Stimulated activated CD4-positive, alpha-beta T cell treated with anti-CD3 and anti-CD28 coated beads, Interleukin-12 subunit alpha, Interleukin-12 subunit beta, amount 100 ng/mL, for 48 hours (primary cell): ENCODE measurements at regions not wholly inside any gene's neighbourhood (a gene's known extent, or its start where the extent isn't known, plus 50 kb on each side); places are given as distances from the start of the nearest gene placed in this dataset.

Experiments used
- DNase-seq, 3 donors: peaks; one replicate each; pipeline ENCODE4 v3.0.0-alpha.2; 2020; ENCODE audit warnings: low read depth in 2 of 3, low spot score in 1 of 3

DNA sequence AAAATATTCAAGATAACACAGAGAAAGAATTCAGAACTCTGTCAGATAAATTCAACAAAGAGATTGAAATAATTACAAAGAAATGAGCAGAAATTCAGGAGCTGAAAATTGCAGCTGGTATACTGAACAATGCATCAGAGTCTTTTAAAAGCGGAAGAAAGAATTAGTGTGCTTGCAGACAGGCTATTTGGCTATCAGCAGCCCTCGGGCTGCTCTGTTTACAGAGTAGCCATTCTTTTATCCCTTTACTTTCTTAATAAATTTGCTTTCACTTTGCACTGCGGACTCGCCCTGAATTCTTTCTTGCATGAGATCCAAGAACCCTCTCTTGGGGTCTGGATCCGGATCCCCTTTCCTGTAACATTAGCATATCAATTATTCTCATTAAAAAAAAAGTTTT lies 1040.0 kb downstream of the SORCS3 start:
- DNase-seq, result no peak

GRCh38 chr10:105679781-105680180 lies 1038.7 kb downstream of the SORCS3 start:
- no peak for DNase-seq

- no peak for DNase-seq
Measured at GRCh38 chr10:105675333-105675732, 1034.2 kb downstream of the SORCS3 start.

DNA sequence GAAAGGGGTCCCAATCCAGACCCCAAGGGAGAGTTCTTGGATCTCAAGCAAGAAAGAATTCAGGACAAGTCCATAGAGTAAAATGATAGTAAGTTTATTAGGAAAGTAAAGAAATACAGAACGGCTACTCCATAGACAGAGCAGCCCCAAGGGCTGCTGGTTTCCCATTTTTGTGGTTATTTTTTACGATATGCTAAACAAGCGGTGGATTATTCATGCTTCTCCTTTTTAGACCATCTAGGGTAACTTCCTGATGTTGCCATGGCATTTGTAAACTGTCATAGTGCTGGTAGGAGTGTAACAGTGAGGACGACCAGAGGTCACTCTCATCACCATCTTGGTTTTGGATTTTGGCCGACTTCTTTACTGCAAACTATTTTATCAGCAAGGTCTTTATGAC lies 1033.4 kb downstream of the SORCS3 start:
- DNase-seq, result no peak

DNA sequence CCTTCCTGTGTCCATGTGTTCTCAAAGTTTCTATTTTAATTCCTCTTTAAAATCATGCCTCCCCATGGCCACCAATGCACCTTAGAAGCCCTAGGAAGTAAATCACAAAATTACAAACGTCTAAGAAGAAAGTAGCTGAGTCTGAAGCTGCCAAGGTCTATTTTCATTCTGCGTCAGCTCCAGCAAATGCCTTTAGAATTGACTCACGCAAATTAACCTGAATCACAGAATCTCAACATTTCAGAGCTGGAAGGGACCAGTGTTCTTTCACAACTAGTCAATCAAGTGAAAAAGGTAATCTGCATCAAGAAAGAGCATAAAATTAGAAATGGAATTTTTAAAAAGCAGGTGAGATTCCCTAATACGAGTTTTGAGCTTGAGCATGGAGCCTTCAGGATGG lies 1017.6 kb downstream of the SORCS3 start:
- DNase-seq, result no peak

DNA sequence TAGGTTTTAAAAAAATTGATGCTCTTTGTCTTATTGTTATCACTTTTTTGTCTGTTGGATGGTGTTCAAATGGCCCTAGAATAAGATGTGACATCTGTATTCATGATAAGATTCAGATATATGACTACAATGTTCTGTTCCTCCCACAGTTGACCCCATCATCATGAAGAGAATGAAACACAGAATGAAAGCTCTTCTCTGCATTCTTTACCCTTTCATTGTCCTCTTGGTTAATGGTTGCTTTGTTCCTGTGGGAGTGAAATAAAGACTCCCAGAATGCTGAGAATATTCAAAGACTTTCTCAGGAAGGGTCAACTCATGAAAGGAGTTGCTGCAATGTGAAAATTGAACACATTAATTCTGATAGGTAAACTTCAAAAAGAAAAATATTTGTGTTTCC lies 1015.8 kb downstream of the SORCS3 start:
- DNase-seq, result no peak

GRCh38 chr10:105650306-105650705 lies 1009.2 kb downstream of the SORCS3 start:
- DNase-seq, result no peak

DNA sequence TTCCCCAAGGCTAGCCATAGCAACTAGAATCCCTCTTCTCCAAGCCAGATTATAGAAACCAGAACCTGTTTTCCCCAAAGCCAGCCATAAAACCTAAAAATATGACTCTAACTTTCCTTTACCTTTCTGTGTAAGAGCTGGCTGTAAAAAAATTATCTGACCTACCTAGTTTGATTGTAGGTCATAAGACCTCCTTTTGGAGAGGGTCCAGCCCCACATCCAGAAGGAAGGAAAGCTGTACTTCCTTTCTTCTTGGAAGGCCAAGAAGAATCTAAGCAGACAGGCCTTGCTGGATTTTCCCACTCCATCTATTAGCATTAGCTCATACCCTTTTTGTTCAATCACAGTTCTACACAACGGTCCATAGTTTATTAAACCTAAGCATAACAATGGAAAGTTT lies 1006.3 kb downstream of the SORCS3 start:
- no peak for DNase-seq

- DNase-seq, result no peak
Measured at GRCh38 chr10:105644978-105645377, 1003.9 kb downstream of the SORCS3 start.

DNA sequence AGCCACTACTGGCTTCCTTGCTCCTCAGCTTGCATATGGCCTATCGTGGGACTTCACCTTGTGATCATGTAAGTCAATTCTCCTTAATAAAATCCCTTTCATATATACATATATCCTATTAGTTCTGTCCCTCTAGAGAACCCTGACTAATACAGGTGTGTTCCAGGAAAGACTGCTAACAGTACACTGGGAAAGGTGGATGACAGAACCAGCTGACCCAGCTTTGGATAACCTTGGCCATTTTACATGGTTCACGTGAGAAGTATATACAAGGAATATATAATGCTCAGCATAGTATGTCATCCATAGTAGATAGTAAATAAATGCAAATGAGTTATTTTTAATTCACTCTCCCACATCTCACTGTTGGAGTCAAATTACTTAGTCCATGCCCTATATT lies 1003.5 kb downstream of the SORCS3 start:
- DNase-seq, result no peak

- no peak for DNase-seq
Measured at GRCh38 chr10:105644091-105644490, 1003.0 kb downstream of the SORCS3 start.

GRCh38 chr10:105643660-105644059 lies 1002.6 kb downstream of the SORCS3 start:
- DNase-seq, result no peak

DNA sequence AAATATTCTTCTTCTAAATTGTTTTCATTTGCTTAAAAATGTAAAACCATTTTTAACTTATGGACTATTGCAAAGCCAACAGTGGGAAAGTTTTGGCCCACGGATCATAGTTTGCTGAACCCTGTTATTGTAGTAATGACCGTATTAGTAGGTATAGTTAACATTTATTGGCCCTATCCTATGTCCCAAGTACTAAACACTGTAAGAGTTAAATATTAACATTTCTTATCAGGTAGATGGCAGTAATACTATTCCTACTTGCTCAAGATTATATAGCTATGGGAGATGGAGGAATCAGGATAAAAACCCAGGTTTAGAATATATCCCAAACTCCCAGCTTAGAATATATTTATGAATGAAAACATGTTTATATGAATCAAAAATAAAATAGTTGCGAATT lies 993.2 kb downstream of the SORCS3 start:
- no peak for DNase-seq

- no peak for DNase-seq
Measured at GRCh38 chr10:105615715-105616365, 974.8 kb downstream of the SORCS3 start.

- no peak for DNase-seq
Measured at GRCh38 chr10:105611244-105611798, 970.2 kb downstream of the SORCS3 start.

DNA sequence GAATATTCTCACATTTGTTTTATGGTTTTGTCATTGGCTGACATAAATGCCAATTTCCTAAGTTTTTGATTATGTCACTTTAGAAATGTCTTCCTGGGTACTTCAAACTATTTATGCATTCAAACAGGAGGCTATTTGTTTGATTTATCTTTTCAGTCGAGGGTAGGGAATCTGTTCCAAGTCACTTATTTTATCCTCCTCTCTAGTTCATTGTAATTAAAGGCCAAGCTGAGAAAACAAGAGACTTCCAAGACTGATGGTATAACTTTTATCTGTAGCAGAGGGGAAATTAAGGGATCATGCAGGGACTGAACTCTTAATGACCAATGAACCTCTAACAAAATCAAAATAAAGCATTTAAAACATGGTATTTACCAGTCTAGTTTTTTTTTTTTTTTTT lies 968.4 kb downstream of the SORCS3 start:
- no peak for DNase-seq

GRCh38 chr10:105605918-105606317 lies 964.8 kb downstream of the SORCS3 start:
- no peak for DNase-seq

DNA sequence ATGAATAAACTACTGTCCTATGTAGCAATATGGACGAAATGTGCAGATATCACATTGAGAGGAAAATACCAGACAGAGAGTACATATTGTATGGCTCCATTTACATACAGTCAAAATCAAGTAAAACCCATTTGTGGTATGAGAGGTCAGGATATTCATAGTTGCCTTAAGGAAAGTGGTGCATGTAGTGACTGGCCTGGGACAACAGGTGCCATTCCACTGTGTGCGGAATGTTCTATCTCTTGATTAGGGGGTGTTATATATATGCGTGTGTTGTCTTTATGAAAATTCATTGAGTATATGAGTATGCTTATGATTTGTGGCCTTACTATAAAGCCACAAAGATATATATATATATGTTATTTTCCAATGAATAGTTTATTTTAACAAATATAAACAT lies 964.0 kb downstream of the SORCS3 start:
- DNase-seq, result no peak

DNA sequence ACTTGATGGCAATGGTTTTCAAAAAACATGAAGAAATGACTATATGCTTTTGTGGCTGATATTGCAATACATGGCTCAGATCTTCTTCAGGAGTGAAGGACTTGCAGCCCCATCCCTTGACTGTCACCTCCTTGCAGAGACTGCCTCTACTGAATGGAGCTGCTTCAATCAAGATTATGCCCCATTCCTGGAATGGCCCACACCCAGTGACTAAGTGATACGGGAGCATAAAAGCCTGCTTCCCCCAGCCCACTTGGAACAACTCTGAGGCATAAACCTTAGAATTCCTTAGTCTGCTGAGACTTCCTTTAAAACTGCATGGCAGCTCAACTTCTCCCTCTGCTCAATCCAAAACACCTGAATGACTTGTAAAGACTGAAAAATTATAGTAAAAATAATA lies 957.1 kb downstream of the SORCS3 start:
- DNase-seq, result no peak

DNA sequence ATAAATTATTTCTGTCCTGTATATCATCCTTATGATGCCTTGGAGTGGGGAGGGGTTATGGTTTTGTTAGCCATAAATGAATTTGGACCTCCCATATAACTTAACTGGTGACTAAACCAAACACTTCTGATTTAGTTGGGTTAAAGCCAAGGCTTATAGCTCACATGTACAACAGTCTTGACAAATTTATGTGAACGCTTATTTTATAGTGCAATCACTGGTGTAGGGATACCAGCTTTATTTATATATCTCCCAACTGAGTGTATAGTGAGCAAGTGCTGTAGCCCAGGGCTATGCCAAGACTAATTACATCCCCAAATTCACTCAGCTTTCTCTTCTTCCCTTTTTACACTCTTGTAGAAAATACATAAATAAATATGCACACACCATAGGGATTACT lies 956.2 kb downstream of the SORCS3 start:
- no peak for DNase-seq

DNA sequence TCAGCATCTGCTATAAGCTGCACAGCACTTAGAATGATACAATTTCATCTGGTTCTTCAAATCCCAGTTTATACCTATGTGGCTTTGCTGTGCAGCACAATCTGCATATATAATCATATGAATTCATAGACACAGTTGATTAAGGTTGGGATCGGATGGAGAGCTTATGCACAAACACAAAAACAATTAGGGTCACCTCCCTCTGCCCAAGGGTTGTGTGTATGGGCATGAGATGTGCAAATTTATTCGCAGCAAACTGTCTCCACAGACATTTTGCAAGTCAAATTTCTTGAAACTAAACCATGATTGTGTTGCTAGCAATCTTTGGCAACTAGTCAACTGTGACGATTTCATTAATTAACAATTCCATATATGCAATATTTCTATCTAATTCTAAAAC lies 955.7 kb downstream of the SORCS3 start:
- DNase-seq, result no peak

- no peak for DNase-seq
Measured at GRCh38 chr10:105594296-105594695, 953.2 kb downstream of the SORCS3 start.

DNA sequence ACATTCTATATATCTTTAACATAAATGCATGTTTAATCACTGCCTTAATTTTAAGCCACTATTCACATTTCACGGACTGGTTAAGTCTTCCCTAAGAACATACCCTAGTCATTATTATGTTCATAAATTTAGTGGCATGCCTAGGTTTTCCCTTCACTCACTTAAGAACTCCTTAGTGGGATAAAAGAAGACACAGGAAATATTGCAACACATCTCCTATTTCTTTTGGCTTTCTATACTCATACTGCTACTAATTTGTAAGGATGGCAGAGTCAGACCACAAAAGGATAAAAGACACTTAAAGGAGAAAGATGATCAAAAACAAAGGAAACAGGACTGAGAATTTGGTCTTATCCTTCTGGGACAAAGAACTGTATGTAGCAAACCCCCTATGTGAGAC lies 951.4 kb downstream of the SORCS3 start:
- no peak for DNase-seq
